NB4 (cell line): ENCODE measurements at regions not wholly inside any gene's neighbourhood (a gene's known extent, or its start where the extent isn't known, plus 50 kb on each side); places are given as distances from the start of the nearest gene placed in this dataset.

Source experiments
- DNase-seq: peaks from one replicate; pipeline ENCODE4 v3.0.0; 2010; ENCODE audit warnings: low read depth
- H3K4me3 ChIP-seq: one replicate; pipeline ENCODE4 v1.5.1; 2011; ENCODE audit warnings: mild to moderate bottlenecking, low read depth, low read length, moderate library complexity
- CTCF ChIP-seq: IDR thresholded peaks from one replicate; pipeline ENCODE4 v1.5.1; 2012; ENCODE audit warnings: low read depth, low read length
- MAX ChIP-seq: IDR thresholded peaks from 2 replicates; pipeline ENCODE4 v1.6.1; 2011; ENCODE audit warnings: low read depth, low read length
- MYC ChIP-seq: IDR thresholded peaks from 2 replicates; pipeline ENCODE4 v1.6.1; 2011; ENCODE audit warnings: low read depth, low read length
- POLR2A ChIP-seq: IDR thresholded peaks from 2 replicates; pipeline ENCODE4 v1.6.1; 2011; ENCODE audit warnings: mild to moderate bottlenecking; ENCODE audit not compliant: insufficient read length; ENCODE audit errors: extremely low read depth

- no peak for DNase-seq
- TF ChIP-seq CTCF (no peak), MAX (no peak), POLR2A (no peak)
- no peak overlapping the region for H3K4me3 ChIP-seq
Measured at GRCh38 chr4:26004290-26004689, 90.3 kb downstream of the SMIM20 start.

- TF ChIP-seq POLR2A (no peak), MAX (no peak), CTCF (no peak), MYC (no peak)
- no peak overlapping the region for H3K4me3 ChIP-seq
- DNase-seq: no peak
Measured at GRCh38 chr4:26005764-26006163, 91.7 kb downstream of the SMIM20 start.

- TF ChIP-seq POLR2A (no peak), MAX (no peak), MYC (no peak), CTCF (no peak)
Measured at GRCh38 chr4:26008737-26009136, 94.7 kb downstream of the SMIM20 start.

GRCh38 chr4:26009502-26009901 is 95.5 kb downstream of the SMIM20 start:
- no peak for TF ChIP-seq CTCF
- no peak for TF ChIP-seq MYC
- no peak for DNase-seq
- no peak overlapping the region for H3K4me3 ChIP-seq

More at GRCh38 chr4:26008737-26009136, 94.7 kb downstream of the SMIM20 start:
- no peak for DNase-seq
- no peak overlapping the region for H3K4me3 ChIP-seq

GRCh38 chr4:26010304-26010703 is 96.3 kb downstream of the SMIM20 start:
- no peak for DNase-seq
- no peak overlapping the region for H3K4me3 ChIP-seq
- TF ChIP-seq MYC: no peak
- no peak for TF ChIP-seq CTCF
- TF ChIP-seq MAX: no peak
- no peak for TF ChIP-seq POLR2A

- no peak for DNase-seq
- H3K4me3 ChIP-seq: no peak overlapping the region
- no peak for TF ChIP-seq POLR2A
- no peak for TF ChIP-seq MYC
- TF ChIP-seq MAX: no peak
- no peak for TF ChIP-seq CTCF
Measured at GRCh38 chr4:26013629-26014028, 99.6 kb downstream of the SMIM20 start.
